ENCODE measurements at regions not wholly inside any gene's neighbourhood (a gene's known extent, or its start where the extent isn't known, plus 50 kb on each side); places are given as distances from the start of the nearest gene placed in this dataset.

DNA sequence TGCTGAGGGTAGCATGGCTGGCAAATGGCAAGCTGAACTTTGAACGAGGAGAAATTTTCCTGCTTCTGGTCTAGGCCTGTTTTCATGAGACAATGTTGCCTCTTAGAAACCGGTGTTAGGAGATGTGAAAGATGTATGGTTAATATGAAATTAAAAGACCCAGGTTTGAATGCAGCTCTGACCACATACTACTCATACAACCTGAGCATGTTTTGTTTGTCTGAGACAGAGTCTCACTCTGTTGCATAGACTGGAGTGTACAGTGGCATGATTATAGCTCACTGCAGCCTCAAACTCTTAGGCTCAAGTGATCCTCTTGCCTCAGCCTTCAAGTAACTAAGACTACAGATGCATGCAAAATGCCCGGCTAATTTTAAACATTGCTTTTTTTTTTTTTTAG lies 193.4 kb upstream of the FZD8 start:
- WGBS, 2 donors, result 90 to 94% methylated on average over 3 of the region's 3 CpGs
- DNase-seq (no peak), ATAC-seq (ENCODE audit: low FRiP score in 2 of 2) (no peak)
- H3K4me3 ChIP-seq, result no peak overlapping the region
- no peak overlapping the region for H3K27ac ChIP-seq
- no peaks in the 10 kb centered on the region for H3K36me3 ChIP-seq
- peaks cover 0 to 4% (median 0%) of the 10 kb centered on the region in 4 donors for H3K9me3 ChIP-seq
- TF ChIP-seq POLR2A (IDR thresholded peaks at IDR 0.05), result no peak
- TF ChIP-seq POLR2AphosphoS5 (IDR thresholded peaks at IDR 0.05), result no peak
- TF ChIP-seq EP300 (IDR thresholded peaks at IDR 0.05), result no peak
- TF ChIP-seq, protein P1, sequence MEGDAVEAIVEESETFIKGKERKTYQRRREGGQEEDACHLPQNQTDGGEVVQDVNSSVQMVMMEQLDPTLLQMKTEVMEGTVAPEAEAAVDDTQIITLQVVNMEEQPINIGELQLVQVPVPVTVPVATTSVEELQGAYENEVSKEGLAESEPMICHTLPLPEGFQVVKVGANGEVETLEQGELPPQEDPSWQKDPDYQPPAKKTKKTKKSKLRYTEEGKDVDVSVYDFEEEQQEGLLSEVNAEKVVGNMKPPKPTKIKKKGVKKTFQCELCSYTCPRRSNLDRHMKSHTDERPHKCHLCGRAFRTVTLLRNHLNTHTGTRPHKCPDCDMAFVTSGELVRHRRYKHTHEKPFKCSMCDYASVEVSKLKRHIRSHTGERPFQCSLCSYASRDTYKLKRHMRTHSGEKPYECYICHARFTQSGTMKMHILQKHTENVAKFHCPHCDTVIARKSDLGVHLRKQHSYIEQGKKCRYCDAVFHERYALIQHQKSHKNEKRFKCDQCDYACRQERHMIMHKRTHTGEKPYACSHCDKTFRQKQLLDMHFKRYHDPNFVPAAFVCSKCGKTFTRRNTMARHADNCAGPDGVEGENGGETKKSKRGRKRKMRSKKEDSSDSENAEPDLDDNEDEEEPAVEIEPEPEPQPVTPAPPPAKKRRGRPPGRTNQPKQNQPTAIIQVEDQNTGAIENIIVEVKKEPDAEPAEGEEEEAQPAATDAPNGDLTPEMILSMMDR (IDR thresholded peaks at IDR 0.05), result no peak
- H3K4me1 ChIP-seq, result no peaks in the 10 kb centered on the region
- H3K27me3 ChIP-seq, result no peaks in the 10 kb centered on the region

- no peak for DNase-seq
- peaks cover 0 to 1% (median 0%) of the 10 kb centered on the region in 4 donors for H3K9me3 ChIP-seq
- no peaks in the 10 kb centered on the region for H3K27me3 ChIP-seq
- no peaks in the 10 kb centered on the region for H3K36me3 ChIP-seq
- no peak overlapping the region for H3K4me3 ChIP-seq
- TF ChIP-seq, protein P1 (IDR thresholded peaks at IDR 0.05), result no peak
- TF ChIP-seq POLR2AphosphoS5 (IDR thresholded peaks at IDR 0.05) (no peak), EP300 (IDR thresholded peaks at IDR 0.05) (no peak), POLR2A (IDR thresholded peaks at IDR 0.05) (no peak)
- no peaks in the 10 kb centered on the region for H3K4me1 ChIP-seq
- H3K27ac ChIP-seq, result no peak overlapping the region
- WGBS, 2 donors, result 90 to 93% methylated on average over 10 of the region's 10 CpGs
- ATAC-seq (ENCODE audit: low FRiP score in 2 of 2), result no peak
These were observed 192.9 kb upstream of the FZD8 start for GRCh38 chr10:35834877-35835494.

GRCh38 chr10:35827783-35828182 lies 185.7 kb upstream of the FZD8 start:
- 84 to 88% methylated on average over 9 of the region's 9 CpGs for WGBS, 2 donors
- DNase-seq, result no peak
- TF ChIP-seq POLR2A (IDR thresholded peaks at IDR 0.05), result no peak
- TF ChIP-seq, protein P1 (IDR thresholded peaks at IDR 0.05), result no peak
- no peak for TF ChIP-seq EP300 (IDR thresholded peaks at IDR 0.05)
- no peak for TF ChIP-seq POLR2AphosphoS5 (IDR thresholded peaks at IDR 0.05)
- H3K4me3 ChIP-seq, result no peak overlapping the region
- no peaks in the 10 kb centered on the region for H3K27me3 ChIP-seq
- ATAC-seq (ENCODE audit: low FRiP score in 2 of 2), result no peak
- no peaks in the 10 kb centered on the region for H3K36me3 ChIP-seq
- H3K9me3 ChIP-seq, result no peaks in the 10 kb centered on the region
- H3K4me1 ChIP-seq, result no peaks in the 10 kb centered on the region
- H3K27ac ChIP-seq, result no peak overlapping the region

DNA sequence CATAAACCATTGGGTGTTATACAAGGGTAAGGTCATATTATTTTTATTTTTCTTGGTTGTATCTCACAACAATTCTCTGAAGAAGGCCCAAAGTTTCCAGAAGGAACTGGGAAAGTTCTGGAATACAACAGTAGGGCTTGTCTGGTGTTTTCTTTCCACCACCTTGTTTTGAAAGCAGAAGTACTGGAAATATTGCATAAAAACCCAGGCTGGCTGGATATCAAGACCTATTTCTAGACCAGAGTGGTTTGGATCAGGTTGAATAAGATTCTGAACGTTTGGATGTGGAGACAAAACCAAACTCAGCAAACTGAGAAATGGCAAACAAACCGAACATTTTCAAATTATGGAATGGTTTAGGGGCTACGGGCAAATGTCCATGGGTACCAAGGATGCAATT lies 182.6 kb upstream of the FZD8 start:
- no peak overlapping the region for H3K4me3 ChIP-seq
- TF ChIP-seq EP300 (IDR thresholded peaks at IDR 0.05), result no peak
- TF ChIP-seq POLR2A (IDR thresholded peaks at IDR 0.05), result no peak
- TF ChIP-seq, protein P1 (IDR thresholded peaks at IDR 0.05), result no peak
- TF ChIP-seq POLR2AphosphoS5 (IDR thresholded peaks at IDR 0.05), result no peak
- H3K4me1 ChIP-seq, result no peaks in the 10 kb centered on the region
- ATAC-seq (ENCODE audit: low FRiP score in 2 of 2) (no peak), DNase-seq (no peak)
- H3K36me3 ChIP-seq, result no peaks in the 10 kb centered on the region
- no peaks in the 10 kb centered on the region for H3K27me3 ChIP-seq
- WGBS, 2 donors, result 73 to 77% methylated on average over 3 of the region's 3 CpGs
- no peaks in the 10 kb centered on the region for H3K9me3 ChIP-seq
- H3K27ac ChIP-seq, result no peak overlapping the region

- DNase-seq, result peak; percentile 68 to 75
These were observed 180.2 kb upstream of the FZD8 start for GRCh38 chr10:35822316-35822715.

More at GRCh38 chr10:35822316-35822715, 180.2 kb upstream of the FZD8 start:
- Histone ChIP-seq H3K27ac (no peak overlapping the region), H3K36me3 (no peaks in the 10 kb centered on the region), H3K4me3 (no peak overlapping the region), H3K9me3 (no peaks in the 10 kb centered on the region), H3K27me3 (no peaks in the 10 kb centered on the region), H3K4me1 (no peaks in the 10 kb centered on the region)
- 57 to 71% methylated on average over 8 to 9 of the region's 9 CpGs for WGBS, 2 donors
- peak; percentile 81 to 94 for ATAC-seq (ENCODE audit: low FRiP score in 2 of 2)
- no peak for TF ChIP-seq POLR2A (IDR thresholded peaks at IDR 0.05)
- TF ChIP-seq, protein P1 (IDR thresholded peaks at IDR 0.05), result peak in 2 of 6 experiments; percentile 8 to 42
- no peak for TF ChIP-seq POLR2AphosphoS5 (IDR thresholded peaks at IDR 0.05)

Data from upper lobe of left lung (tissue), 6 donors.